ENCODE measurements at regions not wholly inside any gene's neighbourhood (a gene's known extent, or its start where the extent isn't known, plus 50 kb on each side); places are given as distances from the start of the nearest gene placed in this dataset.

- no peaks in the 10 kb centered on the region for H3K27me3 ChIP-seq (ENCODE audit: insufficient read depth, low read length, poor library complexity, severe bottlenecking)
- no peak overlapping the region for H3K4me3 ChIP-seq (ENCODE audit: low read length, poor library complexity, severe bottlenecking)
- H4K20me1 ChIP-seq (ENCODE audit: insufficient read depth, low read length, poor library complexity, severe bottlenecking): no peaks in the 10 kb centered on the region
- no peaks in the 10 kb centered on the region for H3K36me3 ChIP-seq (ENCODE audit: insufficient read depth, low read length)
- no peaks in the 10 kb centered on the region for H3K79me2 ChIP-seq (ENCODE audit: insufficient read depth, low read length)
- H3K4me2 ChIP-seq (ENCODE audit: low read depth, low read length, poor library complexity, severe bottlenecking): no peak overlapping the region
- TF ChIP-seq CTCF (conservative IDR thresholded peaks at IDR 0.05; ENCODE audit: low read length): no peak
- TF ChIP-seq EZH2phosphoT487 (IDR thresholded peaks at IDR 0.05; ENCODE audit: borderline replicate concordance): no peak
- H3F3A ChIP-seq (ENCODE audit: low read depth): no peaks in the 10 kb centered on the region
- no peaks in the 10 kb centered on the region for H3K4me1 ChIP-seq (ENCODE audit: insufficient read depth, low read length, poor library complexity, severe bottlenecking)
- no peak overlapping the region for H3K9ac ChIP-seq (ENCODE audit: low read depth, low read length, poor library complexity, severe bottlenecking)
- no peak overlapping the region for H2AFZ ChIP-seq (ENCODE audit: low read length)
- no peaks in the 10 kb centered on the region for H3K9me2 ChIP-seq (replicated peaks; ENCODE audit: low read depth, low read length)
- H3K9me3 ChIP-seq (ENCODE audit: insufficient read depth, low read depth, low read length): peaks cover 14% of the 10 kb centered on the region; the same call in 1 of the 2 replicates
Observed at GRCh38 chr22:47299211-47299862, 536.9 kb downstream of the TBC1D22A start.

- TF ChIP-seq EZH2phosphoT487 (IDR thresholded peaks at IDR 0.05; ENCODE audit: borderline replicate concordance) (no peak), CTCF (conservative IDR thresholded peaks at IDR 0.05; ENCODE audit: low read length) (no peak)
- H3K9me2 ChIP-seq (replicated peaks; ENCODE audit: low read depth, low read length): no peaks in the 10 kb centered on the region
- no peaks in the 10 kb centered on the region for H3K4me1 ChIP-seq (ENCODE audit: insufficient read depth, low read length, poor library complexity, severe bottlenecking)
- H3F3A ChIP-seq (ENCODE audit: low read depth): no peaks in the 10 kb centered on the region
- H2AFZ ChIP-seq (ENCODE audit: low read length): no peak overlapping the region
- no peak overlapping the region for H3K4me3 ChIP-seq (ENCODE audit: low read length, poor library complexity, severe bottlenecking)
- H3K27me3 ChIP-seq (ENCODE audit: insufficient read depth, low read length, poor library complexity, severe bottlenecking): no peaks in the 10 kb centered on the region
- peaks cover 22% of the 10 kb centered on the region; the same call in 1 of the 2 replicates for H3K9me3 ChIP-seq (ENCODE audit: insufficient read depth, low read depth, low read length)
- H3K36me3 ChIP-seq (ENCODE audit: insufficient read depth, low read length): no peaks in the 10 kb centered on the region
- H3K4me2 ChIP-seq (ENCODE audit: low read depth, low read length, poor library complexity, severe bottlenecking): no peak overlapping the region
- no peaks in the 10 kb centered on the region for H4K20me1 ChIP-seq (ENCODE audit: insufficient read depth, low read length, poor library complexity, severe bottlenecking)
- no peaks in the 10 kb centered on the region for H3K79me2 ChIP-seq (ENCODE audit: insufficient read depth, low read length)
- H3K9ac ChIP-seq (ENCODE audit: low read depth, low read length, poor library complexity, severe bottlenecking): no peak overlapping the region
Observed at GRCh38 chr22:47298017-47298785, 535.8 kb downstream of the TBC1D22A start.

- Histone ChIP-seq H3F3A (ENCODE audit: low read depth) (no peaks in the 10 kb centered on the region), H3K4me2 (ENCODE audit: low read depth, low read length, poor library complexity, severe bottlenecking) (no peak overlapping the region), H3K9ac (ENCODE audit: low read depth, low read length, poor library complexity, severe bottlenecking) (no peak overlapping the region), H3K9me3 (ENCODE audit: insufficient read depth, low read depth, low read length) (peaks cover 22% of the 10 kb centered on the region; the same call in 1 of the 2 replicates), H4K20me1 (ENCODE audit: insufficient read depth, low read length, poor library complexity, severe bottlenecking) (no peaks in the 10 kb centered on the region), H3K4me3 (ENCODE audit: low read length, poor library complexity, severe bottlenecking) (no peak overlapping the region), H3K36me3 (ENCODE audit: insufficient read depth, low read length) (no peaks in the 10 kb centered on the region), H3K79me2 (ENCODE audit: insufficient read depth, low read length) (no peaks in the 10 kb centered on the region), H3K9me2 (replicated peaks; ENCODE audit: low read depth, low read length) (no peaks in the 10 kb centered on the region), H3K27me3 (ENCODE audit: insufficient read depth, low read length, poor library complexity, severe bottlenecking) (no peaks in the 10 kb centered on the region), H2AFZ (ENCODE audit: low read length) (no peak overlapping the region), H3K4me1 (ENCODE audit: insufficient read depth, low read length, poor library complexity, severe bottlenecking) (no peaks in the 10 kb centered on the region)
- TF ChIP-seq CTCF (conservative IDR thresholded peaks at IDR 0.05; ENCODE audit: low read length) (no peak), EZH2phosphoT487 (IDR thresholded peaks at IDR 0.05; ENCODE audit: borderline replicate concordance) (no peak)
Observed at GRCh38 chr22:47297261-47298016, 535.0 kb downstream of the TBC1D22A start.
